H7 (cell line): ENCODE measurements at regions not wholly inside any gene's neighbourhood (a gene's known extent, or its start where the extent isn't known, plus 50 kb on each side); places are given as distances from the start of the nearest gene placed in this dataset.
"Not testable (repeated sequence)": the region's sequence is repeated elsewhere in the genome, so short reads cannot be mapped to it uniquely, and the experiment has no call there.

ENCODE experiments used
- DNase-seq: peaks from one replicate; pipeline ENCODE4 v3.0.0; 2012
- H3K27me3 ChIP-seq: 2 replicates; pipeline ENCODE4 v1.6.0; 2011; ENCODE audit warnings: mild to moderate bottlenecking, low read length; ENCODE audit not compliant: control insufficient read depth, insufficient read depth
- H3K36me3 ChIP-seq: replicated peaks from 2 replicates; pipeline ENCODE4 v1.5.1; 2011; ENCODE audit warnings: low read length; ENCODE audit not compliant: control insufficient read depth, insufficient read depth
- H3K4me3 ChIP-seq: 2 replicates; pipeline ENCODE4 v1.5.1; 2011; ENCODE audit warnings: low read depth, mild to moderate bottlenecking, control low read depth, low read length, moderate library complexity; ENCODE audit not compliant: insufficient read depth

- DNase-seq = no peak
- no peaks in the 10 kb centered on the region for H3K27me3 ChIP-seq
- H3K4me3 ChIP-seq = no peak overlapping the region
- no peaks in the 10 kb centered on the region for H3K36me3 ChIP-seq
Observed at GRCh38 chr13:111423168-111423785, 102.8 kb downstream of the TEX29 start.

DNA sequence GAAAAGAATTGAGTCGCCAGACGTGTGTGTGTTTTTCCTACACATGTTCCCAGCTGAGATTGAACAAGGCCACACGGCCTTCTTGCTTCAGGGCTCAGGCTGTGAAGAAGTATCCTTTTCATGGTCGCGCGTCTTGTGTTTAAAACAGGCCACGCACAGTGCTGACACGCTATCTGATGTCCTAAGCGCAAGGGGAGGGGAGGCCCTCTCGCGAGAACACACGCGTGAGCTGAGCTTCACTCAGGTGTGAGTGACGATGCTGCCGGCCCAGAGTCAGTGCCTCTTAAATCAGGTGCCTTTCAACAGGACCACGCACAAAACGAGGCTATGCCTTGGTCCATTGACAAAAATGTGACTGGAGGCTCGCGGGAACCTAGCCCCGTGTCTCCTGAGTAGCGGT, 103.7 kb downstream of the TEX29 start:
- no peaks in the 10 kb centered on the region for H3K36me3 ChIP-seq
- DNase-seq = no peak
- no peak overlapping the region for H3K4me3 ChIP-seq
- H3K27me3 ChIP-seq = no peaks in the 10 kb centered on the region

DNA sequence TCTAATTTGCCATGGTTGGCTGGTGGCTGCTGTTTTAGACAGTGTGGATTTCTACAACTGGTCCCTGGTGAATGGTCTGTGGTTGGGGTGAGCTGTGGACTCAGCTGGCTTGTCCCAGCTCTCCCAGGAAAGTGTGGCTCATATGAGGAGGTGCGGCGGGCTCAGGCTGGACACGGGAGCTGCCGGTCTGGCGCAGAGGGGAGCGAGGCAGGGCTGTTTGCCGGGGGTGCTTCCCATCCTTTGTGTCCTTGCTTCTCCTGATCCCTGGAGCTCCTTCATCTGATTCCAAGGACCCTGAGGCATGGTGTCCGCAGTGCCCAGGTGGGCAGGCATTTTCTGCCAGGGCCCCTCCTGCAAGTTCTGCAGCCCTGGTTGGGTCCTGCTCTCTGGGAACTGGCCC, 104.9 kb downstream of the TEX29 start:
- DNase-seq = peak; percentile 42
- Histone ChIP-seq H3K36me3 (no peaks in the 10 kb centered on the region), H3K27me3 (no peaks in the 10 kb centered on the region), H3K4me3 (no peak overlapping the region)

- no peaks in the 10 kb centered on the region for H3K36me3 ChIP-seq
- H3K27me3 ChIP-seq = no peaks in the 10 kb centered on the region
- DNase-seq = peak; percentile 93
- peak overlapping the region; percentile 65 for H3K4me3 ChIP-seq
Observed at GRCh38 chr13:111429064-111429558, 108.7 kb downstream of the TEX29 start.

DNA sequence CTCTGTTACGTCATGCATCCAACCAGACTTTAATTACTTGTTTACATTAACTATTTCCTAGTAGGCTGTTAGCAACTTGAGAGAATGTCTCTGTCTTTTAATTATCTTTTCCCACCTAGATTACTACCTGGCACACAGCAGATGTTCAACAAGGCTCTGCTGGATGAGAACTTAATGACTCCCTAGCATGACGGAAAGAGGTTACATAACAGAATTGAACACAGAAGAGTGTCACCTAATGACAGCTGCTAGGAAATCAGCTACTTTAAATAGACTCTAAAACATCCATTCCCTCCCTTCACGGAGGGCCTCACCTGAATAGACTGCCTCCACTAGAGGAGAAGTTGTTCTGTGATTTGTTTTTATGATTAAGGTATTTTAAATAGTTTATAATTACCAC, 110.8 kb downstream of the TEX29 start:
- no peaks in the 10 kb centered on the region for H3K36me3 ChIP-seq
- DNase-seq = no peak
- H3K4me3 ChIP-seq = no peak overlapping the region
- no peaks in the 10 kb centered on the region for H3K27me3 ChIP-seq

DNA sequence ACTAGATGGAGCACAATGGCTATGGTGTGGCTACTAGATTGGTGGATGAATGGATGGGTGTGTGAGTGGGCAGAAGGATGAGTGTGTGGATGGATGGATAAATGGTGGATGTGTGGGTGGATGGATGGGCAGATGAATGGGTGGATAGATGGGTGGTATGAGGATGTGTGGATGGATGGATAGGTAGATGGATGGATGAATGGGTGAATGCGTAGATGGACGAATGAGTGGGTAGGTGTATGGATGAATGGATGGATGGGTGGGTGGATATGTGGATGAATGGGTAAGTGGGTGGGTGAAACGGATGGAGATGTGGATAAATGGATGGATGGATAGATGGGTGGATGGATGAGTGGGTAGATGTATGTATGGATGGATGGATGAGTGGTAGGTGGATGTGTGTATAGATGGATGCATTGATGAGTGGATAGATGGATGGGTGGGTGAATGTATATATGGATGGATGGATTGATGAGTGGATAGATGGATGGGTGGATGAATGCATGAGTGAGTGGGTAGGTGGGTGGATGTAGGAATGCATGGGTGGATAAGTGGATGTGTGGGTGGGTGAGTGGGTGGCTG, 114.2 kb downstream of the TEX29 start:
- H3K27me3 ChIP-seq = no peaks in the 10 kb centered on the region
- DNase-seq = no peak

DNA sequence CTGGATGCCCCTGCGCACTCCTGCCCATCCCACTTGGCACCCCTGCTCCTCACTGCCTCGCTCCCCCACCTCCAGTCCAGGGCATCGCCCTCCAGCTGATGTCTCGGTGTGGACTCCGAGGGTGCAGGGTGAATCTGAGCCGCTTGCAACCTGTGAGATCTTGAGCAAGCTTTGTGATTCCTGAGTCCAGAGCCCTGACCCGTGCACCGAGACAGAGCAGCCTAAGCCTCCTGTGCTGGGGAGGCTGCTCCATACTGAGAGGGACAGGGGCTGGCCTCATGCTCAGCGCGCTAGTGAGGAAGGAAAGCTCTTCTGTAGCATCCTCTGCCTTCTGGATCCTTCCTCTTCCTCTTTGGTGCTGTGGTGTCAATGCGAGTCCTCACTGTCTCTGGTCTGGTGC, 116.0 kb downstream of the TEX29 start:
- Histone ChIP-seq H3K36me3 (no peaks in the 10 kb centered on the region), H3K27me3 (no peaks in the 10 kb centered on the region), H3K4me3 (no peak overlapping the region)
- DNase-seq = no peak

More for the DNA sequence above, 114.2 kb downstream of the TEX29 start:
- no peaks in the 10 kb centered on the region for H3K36me3 ChIP-seq
- no peak overlapping the region for H3K4me3 ChIP-seq

GRCh38 chr13:111437417-111437816, 117.0 kb downstream of the TEX29 start:
- Histone ChIP-seq H3K4me3 (no peak overlapping the region), H3K36me3 (no peaks in the 10 kb centered on the region), H3K27me3 (no peaks in the 10 kb centered on the region)
- no peak for DNase-seq

GRCh38 chr13:111437856-111438547, 117.6 kb downstream of the TEX29 start:
- no peak for DNase-seq
- no peaks in the 10 kb centered on the region for H3K27me3 ChIP-seq
- no peak overlapping the region for H3K4me3 ChIP-seq
- H3K36me3 ChIP-seq = no peaks in the 10 kb centered on the region

GRCh38 chr13:111440492-111440891, 120.0 kb downstream of the TEX29 start:
- H3K36me3 ChIP-seq, H3K27me3 ChIP-seq, H3K4me3 ChIP-seq: not testable (repeated sequence)
- peak; percentile 66 for DNase-seq

GRCh38 chr13:111443981-111444380, 123.5 kb downstream of the TEX29 start:
- H3K27me3 ChIP-seq = no peaks in the 10 kb centered on the region; the same call in 1 of the 2 replicates
- no peaks in the 10 kb centered on the region for H3K36me3 ChIP-seq
- H3K4me3 ChIP-seq = no peak overlapping the region
- DNase-seq = no peak

DNA sequence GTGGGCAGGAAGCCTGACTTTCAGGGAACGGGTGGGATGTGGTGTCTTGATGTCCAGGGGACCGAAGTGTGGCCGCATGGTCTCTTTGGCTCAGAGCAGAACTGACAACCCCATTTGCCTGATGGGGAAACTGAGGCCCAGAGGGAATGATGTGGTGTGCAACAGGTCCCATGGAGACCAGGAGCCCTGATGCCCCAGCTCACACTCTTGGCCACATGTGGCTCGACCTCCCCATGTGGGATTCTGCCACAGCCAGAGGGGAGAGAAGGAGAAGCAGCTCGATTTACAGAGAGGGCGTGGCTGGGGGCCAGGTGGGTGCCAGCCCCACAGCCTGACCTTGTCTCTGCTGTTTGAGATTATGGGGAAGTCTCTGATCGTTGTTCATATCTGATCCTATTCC, 128.1 kb downstream of the TEX29 start:
- no peak for DNase-seq
- no peak overlapping the region for H3K4me3 ChIP-seq
- H3K36me3 ChIP-seq = no peaks in the 10 kb centered on the region
- H3K27me3 ChIP-seq = no peaks in the 10 kb centered on the region; the same call in 1 of the 2 replicates

DNA sequence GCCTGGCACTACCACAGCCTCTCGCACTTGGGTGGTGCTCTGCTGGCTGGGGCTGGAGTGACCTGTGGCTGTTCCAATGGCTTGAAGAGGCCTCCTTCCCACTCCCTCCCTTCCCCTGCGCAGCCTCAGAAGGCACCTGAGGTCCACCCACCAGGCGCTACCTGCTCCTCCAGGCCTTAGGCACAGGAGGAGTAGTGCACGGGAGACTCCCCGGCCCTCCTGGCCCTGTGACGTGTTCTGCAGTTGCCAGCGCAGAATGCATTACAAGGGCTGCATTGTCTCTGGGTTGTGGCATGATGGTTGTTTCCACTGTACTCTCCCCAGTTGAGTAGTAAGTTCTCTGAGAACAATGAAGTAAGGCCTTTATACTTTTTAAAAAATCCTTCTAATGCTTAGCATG, 128.6 kb downstream of the TEX29 start:
- no peak for DNase-seq
- no peak overlapping the region for H3K4me3 ChIP-seq
- H3K27me3 ChIP-seq = no peaks in the 10 kb centered on the region; the same call in 1 of the 2 replicates
- H3K36me3 ChIP-seq = no peaks in the 10 kb centered on the region

- H3K36me3 ChIP-seq = no peaks in the 10 kb centered on the region
- no peaks in the 10 kb centered on the region; the same call in 1 of the 2 replicates for H3K27me3 ChIP-seq
- DNase-seq = no peak
- no peak overlapping the region for H3K4me3 ChIP-seq
Observed at GRCh38 chr13:111451402-111451801, 131.0 kb downstream of the TEX29 start.
